GM12878 (cell line): ENCODE measurements at regions not wholly inside any gene's neighbourhood (a gene's known extent, or its start where the extent isn't known, plus 50 kb on each side); places are given as distances from the start of the nearest gene placed in this dataset.

Experiments used
- ATAC-seq: fragments of 200-7000 bp; cut with Tn5 transposase; 3 replicates; pipeline ENCODE4 v1.9.1; 2020; ENCODE audit warnings: mild to moderate bottlenecking, moderate library complexity
- BruUV-seq: library from RNA; stranded (reverse); fragments of 400-500 nt; replicated peaks from 2 replicates; lab custom pipeline; 2021; lab: Mats Ljungman, UMichigan
- CTCF ChIA-PET: fragments of 300-600 bp; sonication (Branson Sonifier 250); formaldehyde crosslinking; extraction: SDS; loops from one replicate; lab custom pipeline; 2021; ENCODE audit warnings: inconsistent platforms; lab: Yijun Ruan, JAX
- POLR2A ChIA-PET: fragments of 350-600 bp; formaldehyde crosslinking; extraction: SDS; loops from one replicate; lab custom pipeline; 2021; ENCODE audit warnings: inconsistent platforms; lab: Charles Lee
- RAD21 ChIA-PET: fragments of 300-600 bp; sonication (Branson Sonifier 250); formaldehyde crosslinking; loops from one replicate; lab custom pipeline; 2023; ENCODE audit warnings: antibody characterized with exemption; ENCODE audit not compliant: unreplicated experiment; lab: Charles Lee
- SMC1A ChIA-PET: fragments of 300-600 bp; sonication (Branson Sonifier 250); formaldehyde crosslinking; loops from one replicate; lab custom pipeline; 2023; ENCODE audit not compliant: unreplicated experiment, uncharacterized antibody; lab: Charles Lee
- DNase-seq: peaks from one replicate; pipeline ENCODE4 v3.0.0-alpha.2; 2011; ENCODE audit warnings: low read depth, low spot score
- FAIRE-seq: peaks from 3 replicates; lab custom pipeline; 2011; peaks lifted over from hg19 to GRCh38; lab: Jason Lieb, UNC
- H2AFZ ChIP-seq: 2 replicates; pipeline ENCODE4 v1.6.0; 2011; ENCODE audit warnings: low read depth, low read length, control low read depth; ENCODE audit not compliant: control insufficient read depth
- H3K27ac ChIP-seq: 2 replicates; pipeline ENCODE4 v1.5.1; 2011; ENCODE audit warnings: control low read depth; ENCODE audit not compliant: control insufficient read depth, insufficient read depth
- H3K27me3 ChIP-seq, 2 experiments: replicated peaks in 1 of 2; 2 replicates each; pipeline versions ENCODE4 v1.6.0 to v1.6.1; 2011; ENCODE audit warnings: low read length in 1 of 2; ENCODE audit not compliant: control insufficient read depth in 2 of 2, insufficient read depth in 2 of 2
- H3K36me3 ChIP-seq, 2 experiments: 2 replicates each; pipeline ENCODE4 v1.5.1; 2011; ENCODE audit warnings: low read length in 1 of 2; ENCODE audit not compliant: control insufficient read depth in 2 of 2, insufficient read depth in 2 of 2
- H3K4me1 ChIP-seq: 2 replicates; pipeline ENCODE4 v1.6.1; 2011; ENCODE audit warnings: mild to moderate bottlenecking, low read length, moderate library complexity, mixed read lengths; ENCODE audit not compliant: control insufficient read depth, insufficient read depth
- H3K4me2 ChIP-seq: 2 replicates; pipeline ENCODE4 v1.6.0; 2011; ENCODE audit warnings: control low read depth; ENCODE audit not compliant: control insufficient read depth, insufficient read depth
- H3K4me3 ChIP-seq: fragments of 200-600 bp; sonication (generic); 2 replicates; pipeline ENCODE4 v1.5.1; 2016
- H3K79me2 ChIP-seq: 2 replicates; pipeline ENCODE4 v1.6.0; 2011; ENCODE audit warnings: low read length; ENCODE audit not compliant: control insufficient read depth, insufficient read depth
- H3K9ac ChIP-seq: 2 replicates; pipeline ENCODE4 v1.8.0; 2011; ENCODE audit warnings: low read length, control low read depth, mixed read lengths; ENCODE audit not compliant: control insufficient read depth, insufficient read depth
- H3K9me3 ChIP-seq: replicated peaks from 3 replicates; pipeline ENCODE4 v1.5.1; 2011; ENCODE audit warnings: mild to moderate bottlenecking, low read length; ENCODE audit not compliant: control insufficient read depth, insufficient read depth
- H4K20me1 ChIP-seq: 2 replicates; pipeline ENCODE4 v1.6.0; 2011; ENCODE audit not compliant: control insufficient read depth, insufficient read depth
- ATF7 ChIP-seq: fragments of 450-650 bp; IDR thresholded peaks from 2 replicates; pipeline ENCODE4 v1.6.1; 2016; ENCODE audit warnings: low read depth, mild to moderate bottlenecking
- BMI1 ChIP-seq: fragments of 450-650 bp; IDR thresholded peaks from 2 replicates; pipeline ENCODE4 v1.6.1; 2016; ENCODE audit warnings: mild to moderate bottlenecking, moderate library complexity, borderline replicate concordance
- E4F1 ChIP-seq: fragments of 450-650 bp; IDR thresholded peaks from 2 replicates; pipeline ENCODE4 v1.6.1; 2018; ENCODE audit warnings: borderline replicate concordance, mild to moderate bottlenecking; ENCODE audit not compliant: partially characterized antibody
- ETV6 ChIP-seq, 2 experiments: fragments of 450-650 bp in 1 of 2; IDR thresholded peaks in 1 of 2; conservative IDR thresholded peaks in 1 of 2; 2 replicates each; pipeline ENCODE4 v1.6.1; 2014; ENCODE audit warnings: antibody characterized with exemption in 1 of 2, borderline replicate concordance in 1 of 2, low read depth in 1 of 2, mild to moderate bottlenecking in 1 of 2, moderate library complexity in 1 of 2
- IRF5 ChIP-seq: fragments of 450-650 bp; IDR thresholded peaks from 2 replicates; pipeline ENCODE4 v1.6.1; 2017; ENCODE audit warnings: borderline replicate concordance
- LARP7 ChIP-seq: fragments of 450-650 bp; IDR thresholded peaks from 2 replicates; pipeline ENCODE4 v1.6.1; 2017; ENCODE audit warnings: mild to moderate bottlenecking
- NR2F1 ChIP-seq: fragments of 450-650 bp; conservative IDR thresholded peaks from 2 replicates; pipeline ENCODE4 v1.6.1; 2017; ENCODE audit warnings: mild to moderate bottlenecking
- NRF1 ChIP-seq: conservative IDR thresholded peaks from 2 replicates; pipeline ENCODE4 v1.6.1; 2011; ENCODE audit warnings: mild to moderate bottlenecking, low read depth, low read length, improper control_type of control experiment
- PML ChIP-seq: IDR thresholded peaks from 2 replicates; pipeline ENCODE4 v1.6.1; 2012; ENCODE audit warnings: low read length, inconsistent platforms
- RAD51 ChIP-seq: fragments of 450-650 bp; IDR thresholded peaks from 2 replicates; pipeline ENCODE4 v1.6.1; 2016; ENCODE audit warnings: moderate library complexity, mild to moderate bottlenecking, inconsistent platforms
- REST ChIP-seq: IDR thresholded peaks from 2 replicates; pipeline ENCODE4 v1.6.1; 2012; ENCODE audit warnings: mild to moderate bottlenecking, low read depth, low read length
- SMC3 ChIP-seq: IDR thresholded peaks from 2 replicates; pipeline ENCODE4 v1.6.1; 2011; ENCODE audit warnings: low read length, improper control_type of control experiment, borderline replicate concordance
- TAF1 ChIP-seq: IDR thresholded peaks from 2 replicates; pipeline ENCODE4 v1.6.1; 2011; ENCODE audit warnings: mild to moderate bottlenecking, low read depth, low read length, borderline replicate concordance
- ZNF622 ChIP-seq: fragments of 450-650 bp; IDR thresholded peaks from 2 replicates; pipeline ENCODE4 v1.6.1; 2017; ENCODE audit warnings: mild to moderate bottlenecking, inconsistent platforms
- WGBS: methylation state at CpG from one replicate; pipeline ENCODE4 v1.1.6; 2016; ENCODE audit warnings: low lambda C conversion rate; ENCODE audit not compliant: insufficient replicate concordance, insufficient coverage; ENCODE audit errors: missing lambda C conversion rate; 5-methylcytosine and 5-hydroxymethylcytosine counted together
- in situ Hi-C: fragments of 300-500 bp; cut with MboI; formaldehyde crosslinking; loops from 9 replicates; pipeline ENCODE4 v1.14.3; 2018; ENCODE audit warnings: mixed read lengths
- intact Hi-C: fragments of 100-400 bp; cut with micrococcal nuclease; formaldehyde crosslinking; loops from one replicate; pipeline ENCODE4 v1.14.2; 2022; ENCODE audit not compliant: unreplicated experiment

- 49% methylated on average over 3 of the region's 3 CpGs for WGBS
- no peaks in the 10 kb centered on the region for H3K9me3 ChIP-seq
- no peaks in the 10 kb centered on the region for H3K27me3 ChIP-seq
- no peaks in the 10 kb centered on the region for H4K20me1 ChIP-seq
- CTCF ChIA-PET = interaction anchor here (0.8 to 1.6 kb wide), 4 partner anchors 9 to 868 kb away, joined by 3 to 4 read pairs (median 3); no protein-coding TSS in a partner anchor
- in situ Hi-C loops = no loop called here
- ATAC-seq (peak; percentile 37; the same call in 2 of the 3 replicates), DNase-seq (no peak), FAIRE-seq (no peak)
- no peaks in the 10 kb centered on the region for H3K4me1 ChIP-seq
- SMC1A ChIA-PET = interaction anchor here (0.7 to 2.6 kb wide), 6 partner anchors 9 to 225 kb away, joined by 3 to 7 read pairs (median 5); no protein-coding TSS in a partner anchor
- no peak overlapping the region for H3K4me3 ChIP-seq
- H3K9ac ChIP-seq = no peak overlapping the region
- intact Hi-C loops = no loop called here
- no peak overlapping the region for H3K27ac ChIP-seq
- H3K79me2 ChIP-seq = no peaks in the 10 kb centered on the region
- RAD21 ChIA-PET = interaction anchor here (0.7 to 1.0 kb wide), 4 partner anchors 10 to 226 kb away, joined by 3 to 4 read pairs (median 3); no protein-coding TSS in a partner anchor
- no peak overlapping the region for H2AFZ ChIP-seq
- H3K36me3 ChIP-seq = no peaks in the 10 kb centered on the region
- H3K4me2 ChIP-seq = no peak overlapping the region
- no TSS peak for BruUV-seq
- POLR2A ChIA-PET = no interaction called here
- TF ChIP-seq E4F1 = no peak
- TF ChIP-seq REST = no peak
- TF ChIP-seq ATF7 = peak; percentile 83
- no peak for TF ChIP-seq ZNF622
- no peak for TF ChIP-seq IRF5
- TF ChIP-seq BMI1 = peak; percentile 58; the same call in 1 of the 2 replicates
- TF ChIP-seq RAD51 = no peak
- no peak for TF ChIP-seq ETV6 (conservative IDR thresholded peaks at IDR 0.05 in 1 of 2, IDR thresholded peaks at IDR 0.05 in 1 of 2; ENCODE audit: borderline replicate concordance in 1 of 2, low read depth in 1 of 2)
- TF ChIP-seq SMC3 = no peak
- no peak for TF ChIP-seq TAF1
- TF ChIP-seq NR2F1 = peak; percentile 95
- TF ChIP-seq LARP7 = no peak
- no peak for TF ChIP-seq PML
- no peak for TF ChIP-seq NRF1
Measured at GRCh38 chr18:2316082-2316750, 255.1 kb downstream of the METTL4 start.
